ENCODE measurements at regions not wholly inside any gene's neighbourhood (a gene's known extent, or its start where the extent isn't known, plus 50 kb on each side); places are given as distances from the start of the nearest gene placed in this dataset.

DNA sequence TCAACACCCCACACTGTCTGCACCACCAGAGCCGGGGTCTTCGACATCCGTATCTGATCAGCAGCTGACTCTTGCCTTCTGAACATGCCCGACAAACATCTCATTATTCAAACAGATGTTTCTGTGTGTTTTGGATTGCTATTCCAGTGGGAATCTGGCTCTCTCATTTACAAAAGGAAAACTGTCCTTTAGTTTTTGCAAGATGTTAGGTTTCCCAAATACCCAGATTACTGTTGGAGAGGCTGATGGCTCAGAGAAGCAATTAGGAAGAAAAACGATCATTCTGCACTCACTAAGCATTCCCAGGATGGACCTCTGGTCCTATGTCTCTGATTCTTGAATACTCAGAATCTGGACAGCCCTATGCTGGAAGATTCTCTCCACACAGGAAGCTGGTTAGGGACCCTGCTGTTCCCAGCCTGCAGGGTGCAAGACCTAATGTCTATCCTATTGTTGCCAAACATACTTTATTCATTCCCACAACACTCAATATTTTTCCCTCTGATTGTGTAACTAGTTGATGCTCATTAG lies 532.9 kb downstream of the CDH26 start:
- H3K9me3 Mint-ChIP-seq = no peaks in the 10 kb centered on the region
- H3K27ac Mint-ChIP-seq = no peak overlapping the region
- H3K27me3 Mint-ChIP-seq = no peaks in the 10 kb centered on the region
- no peak overlapping the region for H3K4me3 Mint-ChIP-seq
- no peaks in the 10 kb centered on the region for H3K36me3 Mint-ChIP-seq
- no peak for DNase-seq
- H3K4me1 Mint-ChIP-seq = no peaks in the 10 kb centered on the region
- CTCF ChIA-PET = no interaction called here

DNA sequence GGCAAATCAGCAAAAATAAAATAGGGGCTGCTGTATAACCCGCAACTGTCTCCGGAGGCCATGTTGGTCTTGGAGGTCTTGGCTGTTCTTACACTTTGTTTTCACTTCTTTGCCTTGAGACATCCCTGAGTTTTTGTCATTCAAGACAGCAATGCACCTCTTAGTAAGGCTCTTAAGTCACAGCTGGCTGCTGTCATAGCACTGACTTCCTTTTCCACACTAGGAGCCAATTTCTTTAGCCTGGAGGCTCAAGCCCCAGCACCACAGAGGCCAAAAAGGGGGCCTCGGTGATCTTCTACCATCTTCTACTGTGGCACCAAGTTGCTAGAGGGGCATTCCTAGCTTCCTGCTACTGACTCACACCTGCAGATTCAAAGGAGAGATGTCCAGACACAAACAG lies 536.3 kb downstream of the CDH26 start:
- H3K4me1 Mint-ChIP-seq = no peaks in the 10 kb centered on the region
- no peak for DNase-seq
- H3K27me3 Mint-ChIP-seq = no peaks in the 10 kb centered on the region
- H3K4me3 Mint-ChIP-seq = no peak overlapping the region
- no peaks in the 10 kb centered on the region for H3K9me3 Mint-ChIP-seq
- H3K36me3 Mint-ChIP-seq = no peaks in the 10 kb centered on the region
- CTCF ChIA-PET = no interaction called here
- no peak overlapping the region for H3K27ac Mint-ChIP-seq

DNA sequence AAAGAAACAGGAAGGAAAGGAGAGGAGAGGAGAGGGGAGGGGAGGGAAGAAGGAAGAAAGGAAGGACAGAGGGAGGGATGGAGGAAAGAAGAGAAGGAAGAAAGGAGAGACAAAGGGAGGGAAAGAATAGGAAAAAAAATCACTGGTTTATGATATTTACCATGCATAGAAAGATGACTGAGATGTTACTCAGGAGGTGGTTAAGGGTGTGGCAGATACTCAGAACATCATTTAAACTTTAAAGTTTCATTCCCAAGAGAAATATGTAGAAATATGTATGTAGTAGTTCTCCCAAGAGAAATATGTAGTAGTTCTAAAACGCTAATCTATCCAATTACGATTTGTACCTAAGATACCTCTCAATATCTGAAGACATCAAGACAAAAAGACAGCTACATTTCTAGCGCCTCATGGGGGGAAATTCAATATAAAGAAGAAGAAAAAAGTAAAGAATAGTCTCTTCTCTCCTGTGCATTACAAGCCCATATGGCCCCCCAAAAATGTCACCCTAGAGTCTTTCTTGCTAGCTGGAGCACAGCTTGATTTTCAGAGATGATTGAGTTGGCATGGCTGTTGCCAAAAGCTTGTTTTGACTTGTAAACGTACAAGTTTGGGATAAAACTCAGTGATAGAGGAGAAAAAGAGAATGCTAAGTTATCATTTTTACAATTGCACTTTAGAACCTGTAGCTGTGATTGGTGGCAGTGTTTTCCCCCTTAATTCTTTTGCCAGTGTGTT lies 539.2 kb downstream of the CDH26 start:
- Mint-ChIP-seq H3K9me3 (no peaks in the 10 kb centered on the region), H3K27me3 (no peaks in the 10 kb centered on the region), H3K36me3 (no peaks in the 10 kb centered on the region), H3K27ac (no peak overlapping the region), H3K4me3 (no peak overlapping the region), H3K4me1 (no peaks in the 10 kb centered on the region)
- DNase-seq = no peak
- CTCF ChIA-PET = interaction anchor here (0.8 kb wide), 1 partner anchor 611 kb away, joined by 3 read pairs; no protein-coding TSS in a partner anchor

DNA sequence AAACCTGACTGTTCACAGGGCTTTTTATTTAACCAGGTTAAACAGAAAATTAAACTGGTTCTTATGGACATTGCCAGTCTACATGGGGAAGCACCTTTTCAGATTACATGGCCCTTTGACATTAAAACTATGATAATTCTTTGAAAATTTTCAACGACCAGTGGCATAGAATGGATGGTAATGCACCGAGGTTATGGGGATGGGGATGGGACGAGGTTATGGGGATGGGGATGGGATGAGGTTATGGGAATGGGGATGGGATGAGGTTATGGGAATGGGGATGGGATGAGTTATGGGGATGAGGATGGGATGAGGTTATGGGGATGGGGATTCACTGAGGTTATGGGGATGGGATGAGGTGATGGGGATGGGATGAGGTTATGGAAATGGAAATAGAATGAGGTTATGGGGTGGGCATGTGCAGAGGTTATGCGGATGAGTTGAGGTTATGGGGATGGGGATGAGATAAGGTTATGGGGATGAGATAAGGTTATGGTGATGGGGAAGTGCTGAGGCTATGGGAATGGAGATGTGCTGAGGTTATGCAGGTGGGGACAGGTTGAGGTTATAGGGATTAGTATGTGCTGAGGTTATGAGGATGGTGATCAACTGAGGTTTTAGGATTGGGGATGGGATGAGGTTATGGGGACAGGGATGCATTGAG lies 541.9 kb downstream of the CDH26 start:
- no peaks in the 10 kb centered on the region for H3K9me3 Mint-ChIP-seq

DNA sequence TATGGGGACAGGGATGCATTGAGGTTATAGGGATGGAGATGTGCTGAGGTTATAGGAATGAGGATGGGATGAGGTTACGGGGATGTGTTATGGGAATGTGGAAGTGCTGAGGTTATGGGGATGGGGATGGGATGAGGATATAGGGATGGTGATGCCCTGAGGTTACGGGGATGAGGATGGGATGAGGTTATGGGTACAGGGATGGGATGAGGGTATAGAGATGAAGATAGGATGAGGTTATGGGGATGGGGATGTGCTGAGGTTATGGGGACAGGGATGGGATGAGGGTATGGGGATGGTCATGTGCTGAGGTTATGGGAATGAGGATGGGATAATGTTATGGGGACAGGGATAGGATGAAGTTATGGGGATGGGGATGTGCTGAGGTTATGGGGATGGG lies 542.8 kb downstream of the CDH26 start:
- no peaks in the 10 kb centered on the region for H3K9me3 Mint-ChIP-seq
- DNase-seq = no peak
- no peak overlapping the region for H3K27ac Mint-ChIP-seq
- H3K4me1 Mint-ChIP-seq = no peaks in the 10 kb centered on the region
- CTCF ChIA-PET = no interaction called here
- H3K36me3 Mint-ChIP-seq = no peaks in the 10 kb centered on the region
- H3K4me3 Mint-ChIP-seq = no peak overlapping the region
- no peaks in the 10 kb centered on the region for H3K27me3 Mint-ChIP-seq

More for the DNA sequence above, 541.9 kb downstream of the CDH26 start:
- no peaks in the 10 kb centered on the region for H3K4me1 Mint-ChIP-seq
- no peak overlapping the region for H3K4me3 Mint-ChIP-seq
- no peaks in the 10 kb centered on the region for H3K27me3 Mint-ChIP-seq
- CTCF ChIA-PET = no interaction called here
- DNase-seq = no peak
- H3K27ac Mint-ChIP-seq = no peak overlapping the region
- no peaks in the 10 kb centered on the region for H3K36me3 Mint-ChIP-seq

DNA sequence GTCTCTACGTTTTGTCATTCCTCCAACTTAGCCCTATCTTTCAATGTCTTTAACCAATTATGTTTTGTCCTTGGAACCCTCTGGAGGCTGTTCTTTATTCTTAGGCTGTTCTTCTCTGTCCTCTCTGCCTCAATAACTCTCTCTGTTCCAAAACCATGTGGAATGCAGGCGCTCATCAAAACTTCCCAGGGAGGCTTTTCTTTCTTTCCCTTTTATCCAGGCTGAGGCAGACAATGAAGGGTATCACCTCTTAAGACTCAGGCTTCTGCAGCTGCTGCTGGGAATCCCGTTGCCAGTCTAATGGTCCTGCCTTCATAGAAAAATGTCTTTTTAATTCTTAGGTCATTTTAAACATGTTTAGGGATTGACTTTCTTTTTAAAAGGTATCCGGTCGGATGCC lies 544.7 kb downstream of the CDH26 start:
- no peaks in the 10 kb centered on the region for H3K9me3 Mint-ChIP-seq
- no peak overlapping the region for H3K4me3 Mint-ChIP-seq
- H3K27me3 Mint-ChIP-seq = no peaks in the 10 kb centered on the region
- H3K36me3 Mint-ChIP-seq = no peaks in the 10 kb centered on the region
- H3K27ac Mint-ChIP-seq = no peak overlapping the region
- no peak for DNase-seq
- CTCF ChIA-PET = no interaction called here
- no peaks in the 10 kb centered on the region for H3K4me1 Mint-ChIP-seq

DNA sequence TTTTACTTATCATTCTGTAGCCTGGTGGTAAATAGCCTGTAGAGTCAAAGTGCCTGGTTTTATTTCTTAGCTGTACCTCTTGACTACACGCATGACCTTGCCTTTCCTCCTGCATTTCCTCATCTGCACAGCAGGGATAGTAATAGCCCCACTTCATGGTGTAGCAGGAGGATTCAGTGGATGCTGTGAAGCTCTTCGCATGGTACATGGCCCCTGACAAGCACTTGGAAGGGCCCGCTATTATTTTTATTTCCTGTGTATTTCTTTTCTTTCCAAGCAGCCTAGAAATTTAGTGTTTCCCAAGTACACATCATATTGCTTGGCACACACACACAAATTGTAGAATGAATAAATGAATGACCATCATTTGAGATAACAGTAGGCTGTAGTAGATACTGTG lies 547.2 kb downstream of the CDH26 start:
- DNase-seq = no peak
- Mint-ChIP-seq H3K4me3 (no peak overlapping the region), H3K36me3 (no peaks in the 10 kb centered on the region), H3K9me3 (no peaks in the 10 kb centered on the region), H3K27me3 (no peaks in the 10 kb centered on the region), H3K4me1 (no peaks in the 10 kb centered on the region), H3K27ac (no peak overlapping the region)
- CTCF ChIA-PET = no interaction called here

DNA sequence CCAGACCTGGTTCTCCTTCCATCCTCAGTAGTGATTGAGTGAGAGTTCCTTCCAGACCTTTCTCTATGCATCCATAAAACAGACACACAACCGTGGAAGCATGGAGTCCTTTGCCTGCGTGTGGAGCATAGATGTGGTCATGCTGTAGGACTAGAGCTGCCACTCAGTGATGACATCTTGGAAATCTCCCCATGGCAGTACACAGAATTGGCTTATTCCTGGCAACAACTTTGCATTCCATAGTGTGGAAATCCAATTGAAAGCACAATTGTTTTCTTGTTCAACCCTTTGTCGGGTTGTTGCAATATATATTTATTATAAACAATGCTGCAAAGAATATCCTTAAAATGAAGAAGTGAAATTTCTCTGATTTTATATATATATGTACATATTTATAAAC lies 547.8 kb downstream of the CDH26 start:
- H3K9me3 Mint-ChIP-seq = no peaks in the 10 kb centered on the region
- no peaks in the 10 kb centered on the region for H3K36me3 Mint-ChIP-seq
- H3K4me1 Mint-ChIP-seq = no peaks in the 10 kb centered on the region
- H3K27ac Mint-ChIP-seq = no peak overlapping the region
- DNase-seq = no peak
- no peaks in the 10 kb centered on the region for H3K27me3 Mint-ChIP-seq
- CTCF ChIA-PET = no interaction called here
- H3K4me3 Mint-ChIP-seq = no peak overlapping the region

DNA sequence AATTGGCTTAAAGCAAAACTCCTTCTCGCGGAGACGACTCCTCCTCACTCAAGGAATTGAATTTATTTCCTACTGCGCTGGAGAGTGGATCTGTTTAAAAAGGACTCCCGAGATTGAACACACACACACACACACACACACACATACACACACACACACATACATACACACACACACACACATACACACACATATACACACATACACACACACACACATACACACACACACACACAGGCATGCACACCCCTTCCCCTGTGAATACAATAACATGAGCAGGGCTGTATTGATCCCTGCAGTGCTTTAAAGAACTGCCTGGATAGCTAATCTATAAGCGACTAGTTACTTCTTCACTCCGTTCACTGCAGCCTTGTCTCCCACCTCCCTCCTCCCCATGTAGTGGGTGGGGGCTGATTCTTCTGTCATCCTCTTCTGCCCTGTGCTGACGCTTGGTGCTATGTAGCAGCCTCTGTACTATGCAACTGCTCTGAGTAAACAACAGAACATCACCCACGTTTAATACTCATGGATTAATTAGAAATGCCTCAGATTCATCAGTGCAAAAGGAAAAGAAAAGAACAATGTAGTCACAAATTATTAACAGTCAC lies 549.0 kb downstream of the CDH26 start:
- Mint-ChIP-seq H3K9me3 (no peaks in the 10 kb centered on the region), H3K4me3 (no peak overlapping the region), H3K36me3 (no peaks in the 10 kb centered on the region), H3K27me3 (no peaks in the 10 kb centered on the region), H3K27ac (no peak overlapping the region), H3K4me1 (no peaks in the 10 kb centered on the region)
- DNase-seq = no peak
- CTCF ChIA-PET = no interaction called here

DNA sequence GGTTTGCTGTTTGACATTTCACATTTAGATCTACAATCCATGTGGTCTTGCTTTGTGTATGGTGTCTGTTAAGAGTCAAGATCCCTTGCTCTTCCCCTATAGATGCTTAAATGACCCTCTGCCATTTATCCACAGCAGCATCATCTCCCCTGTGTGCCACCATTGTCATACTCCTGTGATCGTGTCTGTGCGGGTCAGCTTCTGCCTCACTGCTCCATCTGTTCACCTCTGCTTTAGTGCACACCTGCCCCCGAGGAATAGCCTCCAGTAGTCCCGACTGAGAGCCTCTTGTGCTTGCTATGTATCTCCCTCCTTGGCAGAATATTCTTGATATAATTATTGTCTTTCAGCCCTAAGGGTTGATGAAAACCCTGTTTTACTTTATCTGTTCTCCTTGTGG lies 551.2 kb downstream of the CDH26 start:
- Mint-ChIP-seq H3K9me3 (no peaks in the 10 kb centered on the region), H3K27me3 (no peaks in the 10 kb centered on the region)
- CTCF ChIA-PET = no interaction called here

DNA sequence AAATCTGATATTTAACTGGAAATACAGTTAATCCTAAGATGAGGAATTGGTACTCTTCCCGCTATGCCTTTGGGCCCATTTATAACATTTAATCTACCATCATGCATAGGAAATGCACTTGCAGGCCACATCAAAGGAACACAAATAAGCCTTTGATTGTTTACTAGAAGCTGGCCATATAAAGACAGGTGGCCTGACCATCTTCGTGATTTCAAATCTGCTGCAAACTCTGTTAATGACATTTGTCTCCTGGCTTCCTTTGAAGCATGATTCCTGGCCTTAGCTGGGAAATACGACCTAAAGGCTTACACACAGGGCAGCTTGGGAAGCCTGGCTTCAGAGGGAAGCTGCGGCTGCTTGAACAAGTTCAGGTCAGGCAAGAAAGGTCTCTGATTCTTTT lies 552.1 kb downstream of the CDH26 start:
- Mint-ChIP-seq H3K4me1 (no peaks in the 10 kb centered on the region), H3K9me3 (no peaks in the 10 kb centered on the region), H3K27me3 (no peaks in the 10 kb centered on the region), H3K27ac (no peak overlapping the region), H3K4me3 (no peak overlapping the region), H3K36me3 (no peaks in the 10 kb centered on the region)
- DNase-seq = no peak
- CTCF ChIA-PET = no interaction called here

More for the DNA sequence above, 551.2 kb downstream of the CDH26 start:
- no peak for DNase-seq
- Mint-ChIP-seq H3K4me1 (no peaks in the 10 kb centered on the region), H3K4me3 (no peak overlapping the region), H3K36me3 (no peaks in the 10 kb centered on the region), H3K27ac (no peak overlapping the region)

DNA sequence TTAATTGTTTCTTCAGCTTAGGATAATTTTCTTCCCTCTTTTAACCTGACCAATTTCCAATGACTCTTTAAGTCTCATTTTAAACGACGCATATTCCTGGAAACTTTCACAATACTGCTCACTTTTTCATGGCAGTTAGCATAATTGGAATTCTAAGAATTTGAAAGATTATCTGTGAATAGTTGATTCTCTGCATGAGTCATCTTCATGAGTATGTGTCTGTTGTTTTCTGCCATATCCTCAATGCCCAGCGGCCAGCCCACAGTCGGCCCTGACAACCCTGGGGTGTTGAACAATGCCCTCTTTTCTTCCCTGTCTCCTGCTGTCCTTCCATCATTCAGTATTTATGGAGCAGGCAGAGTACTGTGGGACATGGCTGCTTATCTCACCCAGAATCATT lies 554.2 kb downstream of the CDH26 start:
- Mint-ChIP-seq H3K27me3 (no peaks in the 10 kb centered on the region), H3K4me1 (no peaks in the 10 kb centered on the region), H3K36me3 (no peaks in the 10 kb centered on the region), H3K4me3 (no peak overlapping the region), H3K27ac (no peak overlapping the region), H3K9me3 (no peaks in the 10 kb centered on the region)
- DNase-seq = no peak
- CTCF ChIA-PET = no interaction called here

DNA sequence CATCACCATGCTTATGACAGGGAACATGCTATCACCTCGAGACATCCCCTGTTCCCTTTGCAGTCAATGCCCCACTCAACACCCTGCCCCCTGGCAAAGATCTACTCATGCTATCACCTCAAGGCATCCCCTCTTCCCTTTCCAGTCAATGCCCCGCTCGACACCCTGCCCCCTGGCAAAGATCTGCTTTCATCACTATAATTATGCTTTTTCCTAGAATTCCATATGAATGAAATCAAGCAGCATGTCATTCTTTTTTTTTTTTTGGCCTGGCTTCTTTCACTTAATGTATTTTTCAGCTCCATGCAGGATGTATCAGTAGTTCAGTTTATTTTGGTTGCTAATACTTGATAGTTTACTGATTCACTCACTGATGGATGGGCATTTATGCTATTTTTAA lies 554.9 kb downstream of the CDH26 start:
- Mint-ChIP-seq H3K27ac (no peak overlapping the region), H3K36me3 (no peaks in the 10 kb centered on the region), H3K27me3 (no peaks in the 10 kb centered on the region), H3K4me3 (no peak overlapping the region), H3K9me3 (no peaks in the 10 kb centered on the region), H3K4me1 (no peaks in the 10 kb centered on the region)
- CTCF ChIA-PET = no interaction called here
- DNase-seq = no peak

DNA sequence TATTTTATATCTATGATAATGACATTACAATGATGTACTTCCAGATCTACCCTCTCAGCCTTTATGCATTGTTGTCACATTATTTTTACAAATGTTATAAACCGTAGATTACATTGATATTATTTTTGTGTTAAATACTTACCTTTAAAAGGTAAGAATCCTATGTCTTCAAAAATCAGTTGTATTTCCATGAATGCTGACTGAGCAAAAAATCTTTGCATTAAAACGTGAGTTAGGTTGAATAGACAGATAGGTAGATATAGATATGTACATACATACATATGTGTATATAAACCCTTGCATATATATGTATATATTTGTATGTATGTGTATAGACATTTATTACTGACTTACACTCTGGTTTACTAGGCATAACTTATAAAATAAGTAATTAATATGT lies 558.2 kb downstream of the CDH26 start:
- H3K27ac Mint-ChIP-seq = no peak overlapping the region
- no peaks in the 10 kb centered on the region for H3K36me3 Mint-ChIP-seq
- H3K4me1 Mint-ChIP-seq = no peaks in the 10 kb centered on the region
- no peaks in the 10 kb centered on the region for H3K9me3 Mint-ChIP-seq
- CTCF ChIA-PET = no interaction called here
- no peak overlapping the region for H3K4me3 Mint-ChIP-seq
- H3K27me3 Mint-ChIP-seq = no peaks in the 10 kb centered on the region
- DNase-seq = no peak

DNA sequence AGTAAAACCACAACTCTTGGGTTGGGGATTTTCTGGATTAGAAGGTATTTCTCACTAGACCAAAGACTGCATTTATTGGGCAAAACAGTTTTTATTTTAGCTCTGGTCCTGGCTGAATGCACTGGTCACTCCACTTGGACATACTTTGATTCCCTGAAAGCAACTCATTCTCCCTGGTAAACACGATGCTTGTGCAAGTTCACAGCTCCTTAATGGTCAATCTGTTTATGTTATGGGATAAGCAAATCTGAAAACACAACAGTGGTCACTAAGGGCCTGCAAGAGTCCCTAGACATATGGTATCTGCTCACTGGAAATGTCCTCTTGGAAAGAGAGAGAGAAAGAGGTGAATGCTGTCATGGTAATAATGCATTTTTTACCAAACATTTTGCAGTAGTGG lies 559.8 kb downstream of the CDH26 start:
- Mint-ChIP-seq H3K36me3 (no peaks in the 10 kb centered on the region), H3K4me1 (no peaks in the 10 kb centered on the region), H3K9me3 (no peaks in the 10 kb centered on the region), H3K4me3 (no peak overlapping the region), H3K27ac (no peak overlapping the region), H3K27me3 (no peaks in the 10 kb centered on the region)
- no peak for DNase-seq
- CTCF ChIA-PET = no interaction called here

Measured in activated naive CD4-positive, alpha-beta T cell treated with anti-CD3 and anti-CD28 coated beads, Interleukin-2, amount 10 ng/mL, durations not matched to agents 7 days and 5 days (primary cell).